ENCODE measurements at regions not wholly inside any gene's neighbourhood (a gene's known extent, or its start where the extent isn't known, plus 50 kb on each side); places are given as distances from the start of the nearest gene placed in this dataset.

GRCh38 chr4:152115794-152116193, 355.0 kb upstream of the GATB start:
- DNase-seq: peak; percentile 70
- peaks cover 56% of the 10 kb centered on the region for H3K4me1 Mint-ChIP-seq
- peak overlapping the region; percentile 91 for H3K27ac Mint-ChIP-seq
- CTCF ChIA-PET: no interaction called here
- no peaks in the 10 kb centered on the region for H3K27me3 Mint-ChIP-seq
- peaks cover 16% of the 10 kb centered on the region for H3K9me3 Mint-ChIP-seq
- peaks cover 21% of the 10 kb centered on the region for H3K36me3 Mint-ChIP-seq
- H3K4me3 Mint-ChIP-seq: peak overlapping the region; percentile 51

- Mint-ChIP-seq H3K4me1 (peaks cover 63% of the 10 kb centered on the region), H3K36me3 (peaks cover 22% of the 10 kb centered on the region), H3K27ac (peak overlapping the region; percentile 91), H3K9me3 (peaks cover 16% of the 10 kb centered on the region), H3K27me3 (no peaks in the 10 kb centered on the region), H3K4me3 (no peak overlapping the region)
- CTCF ChIA-PET: no interaction called here
- DNase-seq: no peak
These were observed 354.3 kb upstream of the GATB start for GRCh38 chr4:152115118-152115517.

- H3K4me3 Mint-ChIP-seq: no peak overlapping the region
- peaks cover 16% of the 10 kb centered on the region for H3K9me3 Mint-ChIP-seq
- CTCF ChIA-PET: no interaction called here
- H3K4me1 Mint-ChIP-seq: peaks cover 69% of the 10 kb centered on the region
- H3K36me3 Mint-ChIP-seq: peaks cover 22% of the 10 kb centered on the region
- peak overlapping the region; percentile 69 for H3K27ac Mint-ChIP-seq
- no peaks in the 10 kb centered on the region for H3K27me3 Mint-ChIP-seq
- no peak for DNase-seq
These were observed 353.8 kb upstream of the GATB start for GRCh38 chr4:152114562-152114961.

GRCh38 chr4:152112887-152113286, 352.1 kb upstream of the GATB start:
- no peak overlapping the region for H3K27ac Mint-ChIP-seq

DNA sequence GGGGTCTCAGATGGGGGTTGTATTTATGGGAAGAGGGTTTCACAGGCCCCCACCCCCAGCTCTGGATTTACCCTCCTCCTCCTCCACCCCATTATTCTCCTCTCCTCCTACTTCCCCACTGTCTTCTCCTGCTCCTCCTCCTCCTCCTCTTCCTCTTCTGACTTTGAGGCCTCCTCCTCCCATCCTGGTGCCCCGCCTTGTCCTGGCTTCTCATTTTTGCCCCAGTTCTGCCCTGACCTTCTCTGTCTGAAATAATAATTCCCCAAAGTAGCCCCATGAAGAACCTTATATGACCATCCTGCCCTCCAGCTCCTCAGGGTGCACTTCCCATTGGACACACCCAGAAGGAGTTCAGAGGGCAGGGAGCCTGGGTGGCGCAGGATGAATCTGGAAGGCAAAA, 351.4 kb upstream of the GATB start:
- H3K4me1 Mint-ChIP-seq: peaks cover 80% of the 10 kb centered on the region
- CTCF ChIA-PET: no interaction called here
- H3K27me3 Mint-ChIP-seq: no peaks in the 10 kb centered on the region
- peaks cover 21% of the 10 kb centered on the region for H3K36me3 Mint-ChIP-seq
- H3K9me3 Mint-ChIP-seq: peaks cover 14% of the 10 kb centered on the region
- H3K27ac Mint-ChIP-seq: no peak overlapping the region
- DNase-seq: no peak
- H3K4me3 Mint-ChIP-seq: no peak overlapping the region

More at GRCh38 chr4:152112887-152113286, 352.1 kb upstream of the GATB start:
- Mint-ChIP-seq H3K4me3 (no peak overlapping the region), H3K9me3 (peaks cover 16% of the 10 kb centered on the region), H3K36me3 (peaks cover 22% of the 10 kb centered on the region), H3K27me3 (no peaks in the 10 kb centered on the region), H3K4me1 (peaks cover 82% of the 10 kb centered on the region)
- no peak for DNase-seq
- CTCF ChIA-PET: no interaction called here

DNA sequence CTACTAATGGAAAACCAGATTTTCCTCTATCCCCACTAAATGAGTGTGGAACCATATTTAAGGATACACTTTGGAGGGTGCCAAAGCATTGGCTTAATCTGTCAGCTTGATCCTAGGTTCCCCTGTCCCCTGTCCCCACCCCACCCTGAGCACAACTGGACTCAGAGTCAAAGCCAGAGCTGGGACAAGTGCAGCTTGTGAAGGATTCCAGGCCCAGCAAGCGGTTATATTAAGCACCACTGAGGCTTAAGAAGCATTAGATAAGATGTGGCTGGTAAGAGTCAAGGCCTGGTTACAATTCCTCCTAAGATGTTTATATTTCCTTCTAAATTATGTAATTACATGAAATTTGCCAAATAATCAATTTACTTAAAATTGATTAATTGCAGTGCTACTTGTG, 350.0 kb upstream of the GATB start:
- Mint-ChIP-seq H3K27me3 (no peaks in the 10 kb centered on the region), H3K36me3 (peaks cover 13% of the 10 kb centered on the region), H3K4me3 (no peak overlapping the region), H3K9me3 (peaks cover 7% of the 10 kb centered on the region), H3K27ac (no peak overlapping the region), H3K4me1 (peaks cover 79% of the 10 kb centered on the region)
- no peak for DNase-seq
- CTCF ChIA-PET: interaction anchor here (2.1 kb wide), 1 partner anchor 11 kb away, joined by 10 read pairs; no protein-coding TSS in a partner anchor

DNA sequence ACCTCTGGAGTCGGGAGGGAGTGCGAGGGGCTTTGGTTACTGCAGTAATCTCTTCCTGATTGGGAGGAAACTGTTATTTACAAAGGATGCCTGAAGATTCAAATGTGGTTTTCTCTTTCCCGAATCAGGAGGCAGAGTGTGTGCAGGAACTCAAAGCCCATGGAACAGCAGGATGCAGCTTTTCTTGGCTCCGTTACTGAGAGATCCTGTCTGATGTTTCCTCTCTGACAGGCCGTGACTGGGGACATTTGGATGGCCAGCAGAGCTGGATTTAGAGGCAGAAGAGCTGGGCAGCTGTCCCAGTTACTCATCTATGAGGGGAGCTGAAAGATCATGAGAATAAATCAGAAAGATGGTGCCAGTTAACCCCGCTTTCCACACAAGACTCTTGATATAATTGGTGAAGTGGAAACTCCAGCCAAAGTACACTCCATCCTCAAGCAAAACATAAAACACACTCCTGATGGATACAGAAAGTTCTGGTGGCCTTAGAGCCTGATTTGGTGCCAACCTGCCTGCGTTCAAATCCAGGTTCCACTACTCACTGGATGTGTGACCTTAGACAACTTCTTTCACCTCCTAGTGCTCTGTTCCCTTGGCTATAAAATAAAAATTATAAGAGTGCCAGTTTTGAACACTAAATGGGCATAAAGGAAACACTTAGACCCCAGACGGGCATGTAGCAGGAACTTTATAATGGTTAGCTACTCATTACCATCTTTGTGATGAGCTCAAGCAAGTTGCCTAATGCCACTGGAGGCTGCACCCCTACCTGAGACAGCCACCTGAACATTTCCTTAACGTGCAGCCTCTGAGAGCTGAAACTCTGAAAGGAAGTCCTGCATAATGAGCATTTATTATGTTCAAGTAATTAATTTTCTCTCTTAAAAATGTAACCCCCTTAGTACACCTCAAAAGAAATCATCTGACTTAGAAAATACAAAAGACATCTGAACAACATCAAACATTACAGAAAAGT, 349.0 kb upstream of the GATB start:
- H3K27me3 Mint-ChIP-seq: no peaks in the 10 kb centered on the region
- peaks cover 12% of the 10 kb centered on the region for H3K36me3 Mint-ChIP-seq
- peaks cover 75% of the 10 kb centered on the region for H3K4me1 Mint-ChIP-seq
- H3K4me3 Mint-ChIP-seq: no peak overlapping the region
- CTCF ChIA-PET: interaction anchor here (2.1 kb wide), 1 partner anchor 10 kb away, joined by 10 read pairs; no protein-coding TSS in a partner anchor
- DNase-seq: no peak
- H3K9me3 Mint-ChIP-seq: peaks cover 5% of the 10 kb centered on the region
- H3K27ac Mint-ChIP-seq: no peak overlapping the region

DNA sequence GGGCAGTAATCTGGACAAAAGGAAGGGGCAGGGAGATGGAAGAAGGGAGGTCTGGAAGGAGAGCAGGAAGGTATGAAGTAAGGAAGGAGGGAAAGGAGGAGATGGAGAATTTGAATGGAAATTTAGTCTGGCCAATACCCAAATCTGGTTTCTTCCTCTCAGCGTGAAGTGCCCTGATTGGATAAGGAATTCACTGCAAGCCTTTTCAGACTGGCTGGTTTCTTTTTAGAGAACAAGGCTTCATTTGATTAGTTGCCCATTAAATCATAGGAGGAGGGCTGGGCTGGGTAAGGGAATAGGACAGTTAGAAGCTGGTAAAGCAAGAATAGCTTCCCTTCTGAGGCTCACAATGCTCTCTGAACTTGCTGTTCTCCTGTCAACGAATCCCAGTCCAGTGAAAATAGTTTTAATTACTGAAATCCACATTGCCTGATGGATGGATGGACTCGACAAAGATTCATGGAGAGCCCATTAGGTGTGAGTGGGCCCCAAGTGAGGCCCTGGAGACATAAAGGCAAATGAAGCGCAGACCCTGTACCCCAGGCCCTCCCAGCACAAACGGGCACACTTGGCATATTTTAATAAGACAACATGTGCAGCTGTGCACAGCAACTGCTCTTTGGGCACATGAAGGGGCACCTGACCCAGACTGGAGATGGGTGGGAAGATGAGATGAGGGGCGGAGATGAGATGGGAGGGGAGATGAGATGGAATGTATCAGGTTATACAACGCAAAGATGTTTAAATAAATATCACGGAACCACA, 347.1 kb upstream of the GATB start:
- peaks cover 7% of the 10 kb centered on the region for H3K9me3 Mint-ChIP-seq
- no peak overlapping the region for H3K4me3 Mint-ChIP-seq
- H3K4me1 Mint-ChIP-seq: peaks cover 76% of the 10 kb centered on the region
- no peak for DNase-seq
- H3K36me3 Mint-ChIP-seq: peaks cover 20% of the 10 kb centered on the region
- H3K27me3 Mint-ChIP-seq: no peaks in the 10 kb centered on the region
- CTCF ChIA-PET: no interaction called here
- H3K27ac Mint-ChIP-seq: no peak overlapping the region

DNA sequence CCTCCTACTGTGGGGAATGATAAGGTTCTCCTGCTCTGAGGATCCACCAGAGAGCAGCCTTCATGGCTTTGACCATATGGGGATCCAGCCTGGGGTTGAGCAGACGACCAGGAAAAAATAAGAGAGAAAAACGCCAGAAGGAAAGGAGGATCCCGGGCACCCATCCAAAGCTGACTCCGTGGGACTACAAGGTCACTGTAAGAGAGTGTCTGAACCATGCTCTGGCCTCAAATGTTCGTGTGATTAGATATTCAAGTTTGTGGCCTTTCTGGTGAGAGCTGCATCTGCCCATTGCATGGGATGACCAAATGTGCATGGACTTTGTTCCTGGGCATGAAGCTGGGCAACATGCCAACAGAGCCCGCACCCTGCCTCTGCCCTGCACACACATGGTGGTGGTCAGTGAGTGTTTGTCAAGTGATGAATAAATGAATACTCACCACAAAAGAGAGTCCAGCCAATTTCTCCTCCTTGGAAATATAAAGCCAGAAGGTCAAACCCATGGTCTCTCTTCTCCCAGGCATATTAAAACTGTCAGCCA, 346.0 kb upstream of the GATB start:
- no peak overlapping the region for H3K27ac Mint-ChIP-seq
- DNase-seq: no peak
- no peaks in the 10 kb centered on the region for H3K27me3 Mint-ChIP-seq
- H3K4me1 Mint-ChIP-seq: peaks cover 76% of the 10 kb centered on the region
- no peak overlapping the region for H3K4me3 Mint-ChIP-seq
- CTCF ChIA-PET: no interaction called here
- peaks cover 25% of the 10 kb centered on the region for H3K36me3 Mint-ChIP-seq
- H3K9me3 Mint-ChIP-seq: peaks cover 8% of the 10 kb centered on the region

GRCh38 chr4:152106113-152106763, 345.4 kb upstream of the GATB start:
- no peak overlapping the region for H3K4me3 Mint-ChIP-seq
- H3K4me1 Mint-ChIP-seq: peaks cover 81% of the 10 kb centered on the region
- H3K9me3 Mint-ChIP-seq: peaks cover 12% of the 10 kb centered on the region
- H3K27ac Mint-ChIP-seq: no peak overlapping the region
- H3K36me3 Mint-ChIP-seq: peaks cover 30% of the 10 kb centered on the region
- CTCF ChIA-PET: no interaction called here
- no peaks in the 10 kb centered on the region for H3K27me3 Mint-ChIP-seq
- DNase-seq: peak; percentile 35

GRCh38 chr4:152104901-152105357, 344.1 kb upstream of the GATB start:
- peaks cover 86% of the 10 kb centered on the region for H3K4me1 Mint-ChIP-seq
- no peak overlapping the region for H3K27ac Mint-ChIP-seq
- DNase-seq: no peak
- no peak overlapping the region for H3K4me3 Mint-ChIP-seq
- CTCF ChIA-PET: interaction anchor here (1.0 kb wide), 1 partner anchor 29 kb away, joined by 3 read pairs; no protein-coding TSS in a partner anchor
- peaks cover 12% of the 10 kb centered on the region for H3K9me3 Mint-ChIP-seq
- no peaks in the 10 kb centered on the region for H3K27me3 Mint-ChIP-seq
- H3K36me3 Mint-ChIP-seq: peaks cover 32% of the 10 kb centered on the region

DNA sequence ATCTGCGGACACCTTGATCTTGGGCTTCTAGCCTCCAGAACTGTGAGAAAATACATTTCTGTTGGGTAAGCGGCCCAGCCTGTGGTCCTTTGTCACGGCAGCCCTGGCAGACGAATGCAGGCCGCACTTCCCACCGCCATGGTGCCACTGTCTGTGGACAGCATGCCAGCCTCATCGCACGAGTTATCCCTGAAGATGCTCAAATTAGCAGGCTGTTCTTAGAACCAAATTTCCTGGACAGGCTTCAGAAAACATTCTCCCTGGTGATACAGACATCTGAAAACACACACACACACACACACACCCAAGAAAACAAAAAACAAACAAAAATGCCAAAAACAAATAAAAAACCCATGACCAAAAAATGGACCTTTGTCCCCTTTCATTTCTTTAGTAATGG, 343.5 kb upstream of the GATB start:
- CTCF ChIA-PET: interaction anchor here (1.0 kb wide), 1 partner anchor 30 kb away, joined by 3 read pairs; no protein-coding TSS in a partner anchor

DNA sequence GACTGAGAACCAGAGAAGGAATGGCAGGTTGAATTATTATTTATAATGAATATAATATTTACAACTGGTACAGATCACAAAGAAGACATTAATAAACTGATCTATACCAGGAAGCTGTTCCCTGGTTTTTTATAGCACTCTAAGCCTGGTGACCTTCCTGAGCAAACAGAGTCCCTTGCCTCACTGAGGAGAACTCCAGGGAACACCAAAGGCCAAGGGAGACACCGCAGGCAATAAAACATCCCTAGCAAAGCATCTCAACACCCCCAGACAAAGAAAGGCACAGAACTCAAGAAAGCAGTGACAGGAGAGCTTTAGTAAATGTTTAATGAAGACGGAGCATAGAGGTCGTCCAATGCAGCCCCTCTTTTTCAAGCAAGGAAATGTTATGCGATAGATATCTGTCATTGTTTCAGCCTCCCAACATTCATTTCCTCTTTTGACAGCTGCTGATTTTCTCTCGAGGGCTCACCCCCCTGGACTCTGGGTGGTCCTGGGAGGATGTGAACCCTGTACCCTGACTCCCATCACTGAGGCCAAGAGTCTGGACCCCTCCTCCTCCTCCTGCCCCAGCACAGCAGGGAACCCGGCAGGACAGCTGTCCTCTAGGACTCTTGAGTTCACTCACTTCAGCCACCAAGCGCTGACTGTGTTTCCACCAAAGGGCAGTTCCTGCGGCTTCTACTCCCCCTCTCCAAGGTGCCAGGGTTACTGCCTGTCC, 342.5 kb upstream of the GATB start:
- peak overlapping the region; percentile 98 for H3K27ac Mint-ChIP-seq
- peaks cover 89% of the 10 kb centered on the region for H3K4me1 Mint-ChIP-seq
- no peak overlapping the region for H3K4me3 Mint-ChIP-seq
- peaks cover 15% of the 10 kb centered on the region for H3K9me3 Mint-ChIP-seq
- peaks cover 39% of the 10 kb centered on the region for H3K36me3 Mint-ChIP-seq
- CTCF ChIA-PET: no interaction called here
- H3K27me3 Mint-ChIP-seq: no peaks in the 10 kb centered on the region
- no peak for DNase-seq

More for the DNA sequence above, 343.5 kb upstream of the GATB start:
- H3K4me1 Mint-ChIP-seq: peaks cover 86% of the 10 kb centered on the region
- H3K27me3 Mint-ChIP-seq: no peaks in the 10 kb centered on the region
- H3K9me3 Mint-ChIP-seq: peaks cover 13% of the 10 kb centered on the region
- DNase-seq: no peak
- peaks cover 32% of the 10 kb centered on the region for H3K36me3 Mint-ChIP-seq
- no peak overlapping the region for H3K27ac Mint-ChIP-seq
- H3K4me3 Mint-ChIP-seq: no peak overlapping the region

All from activated naive CD4-positive, alpha-beta T cell treated with anti-CD3 and anti-CD28 coated beads, Interleukin-2, amount 10 ng/mL, durations not matched to agents 7 days and 5 days (primary cell).